GM18508 (cell line): ENCODE measurements at regions not wholly inside any gene's neighbourhood (a gene's known extent, or its start where the extent isn't known, plus 50 kb on each side); places are given as distances from the start of the nearest gene placed in this dataset.

ENCODE experiments used
- ATAC-seq: cut with Tn5 transposase; IDR thresholded peaks from one replicate; pipeline ENCODE4 v1.9.1; 2021; ENCODE audit warnings: moderate number of reproducible peaks; ENCODE audit not compliant: insufficient read depth, unreplicated experiment

DNA sequence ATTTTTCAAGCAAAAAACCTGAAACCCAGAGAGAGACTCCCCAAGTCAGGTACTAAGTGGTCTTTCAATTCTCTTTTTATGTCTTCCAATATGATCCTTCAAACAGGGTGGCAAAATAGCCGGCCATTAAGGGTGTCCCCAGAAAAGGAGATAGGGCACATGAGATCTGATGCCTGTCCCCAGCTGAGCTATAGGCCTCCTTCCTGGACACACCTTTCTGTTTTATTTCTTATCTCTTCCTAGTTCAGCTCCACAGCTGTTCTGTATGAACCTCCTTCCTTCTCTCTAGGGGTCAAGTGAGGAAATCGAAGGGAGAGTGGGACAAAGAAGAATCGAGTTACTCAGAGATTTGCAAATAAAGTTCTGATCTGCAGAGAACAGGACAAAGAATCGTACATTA lies 112.4 kb upstream of the ATP1A1 start:
- no peak for ATAC-seq

DNA sequence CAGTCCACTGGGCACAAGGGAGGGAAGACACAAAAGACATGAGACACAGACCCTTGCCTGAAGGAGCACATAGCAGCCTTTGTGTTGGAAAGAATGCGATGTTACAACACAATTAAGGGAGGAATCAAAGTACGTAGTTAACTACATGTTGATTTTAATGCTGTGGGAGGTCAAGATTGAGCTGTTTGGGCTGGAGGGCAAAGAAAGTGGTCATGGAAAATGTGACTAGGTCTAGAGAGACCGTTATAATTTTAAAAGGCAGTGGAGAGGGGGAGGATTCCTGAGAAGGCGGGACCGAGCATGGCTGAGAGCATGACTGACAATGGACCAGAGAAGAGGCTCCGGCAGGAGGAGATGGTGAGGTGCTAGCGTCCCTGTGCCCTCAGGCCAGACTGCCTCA lies 111.8 kb upstream of the ATP1A1 start:
- no peak for ATAC-seq

DNA sequence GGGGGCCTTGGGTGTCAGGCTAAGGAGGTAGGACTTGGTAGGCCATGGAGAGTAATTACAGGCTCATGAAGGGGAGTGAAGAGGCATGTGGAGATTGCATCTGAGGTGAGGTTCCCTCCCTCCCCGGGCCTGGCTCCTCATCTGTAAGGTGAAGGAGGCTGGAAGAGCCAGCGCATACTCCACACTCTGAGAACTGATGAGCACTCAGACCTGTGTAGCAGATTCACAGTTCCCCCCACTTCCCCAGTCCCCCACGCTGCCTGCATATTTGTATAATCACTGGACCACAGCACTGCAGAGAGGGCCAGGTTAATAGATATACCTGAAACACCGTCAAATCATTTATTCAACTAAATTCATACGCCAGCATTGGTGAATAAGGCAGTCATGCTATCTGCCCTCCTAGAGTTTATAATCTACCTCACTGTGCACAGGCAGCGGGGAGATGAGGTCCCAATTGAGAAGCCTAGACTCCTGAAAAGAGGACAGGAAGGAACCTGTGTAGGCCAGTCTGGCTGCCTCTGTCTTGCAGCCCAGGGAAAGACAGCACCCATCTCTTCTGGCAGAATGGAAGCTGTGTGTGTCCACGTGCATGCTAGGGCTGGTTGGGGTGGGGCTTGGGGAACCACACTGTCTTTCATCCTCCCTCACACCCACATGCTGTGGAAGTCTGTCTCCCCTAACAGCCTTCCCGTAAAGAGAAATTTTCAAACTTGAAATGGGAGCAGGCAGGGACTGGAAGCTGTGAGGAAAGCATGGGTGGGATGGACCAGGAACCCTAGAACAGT lies 110.6 kb upstream of the ATP1A1 start:
- ATAC-seq: no peak

DNA sequence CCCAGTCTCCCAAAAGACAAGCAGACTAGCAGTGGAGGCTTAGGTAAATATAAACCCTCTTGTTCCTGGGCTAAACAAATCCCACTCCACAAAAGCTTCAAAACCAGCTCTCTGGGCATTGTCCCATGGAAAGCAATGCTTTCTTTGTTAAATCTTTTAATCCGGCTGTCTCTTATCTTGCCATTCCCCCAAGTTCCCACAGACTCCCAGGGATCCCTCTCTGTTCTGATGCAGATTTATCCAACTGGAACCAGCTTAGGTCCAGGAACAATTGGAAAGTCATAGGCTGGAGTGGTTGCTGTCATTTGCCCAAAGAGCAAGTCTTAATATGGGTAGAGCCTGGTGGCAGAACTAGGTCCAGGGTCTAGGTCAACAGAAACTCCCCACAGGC lies 110.1 kb upstream of the ATP1A1 start:
- ATAC-seq: no peak

DNA sequence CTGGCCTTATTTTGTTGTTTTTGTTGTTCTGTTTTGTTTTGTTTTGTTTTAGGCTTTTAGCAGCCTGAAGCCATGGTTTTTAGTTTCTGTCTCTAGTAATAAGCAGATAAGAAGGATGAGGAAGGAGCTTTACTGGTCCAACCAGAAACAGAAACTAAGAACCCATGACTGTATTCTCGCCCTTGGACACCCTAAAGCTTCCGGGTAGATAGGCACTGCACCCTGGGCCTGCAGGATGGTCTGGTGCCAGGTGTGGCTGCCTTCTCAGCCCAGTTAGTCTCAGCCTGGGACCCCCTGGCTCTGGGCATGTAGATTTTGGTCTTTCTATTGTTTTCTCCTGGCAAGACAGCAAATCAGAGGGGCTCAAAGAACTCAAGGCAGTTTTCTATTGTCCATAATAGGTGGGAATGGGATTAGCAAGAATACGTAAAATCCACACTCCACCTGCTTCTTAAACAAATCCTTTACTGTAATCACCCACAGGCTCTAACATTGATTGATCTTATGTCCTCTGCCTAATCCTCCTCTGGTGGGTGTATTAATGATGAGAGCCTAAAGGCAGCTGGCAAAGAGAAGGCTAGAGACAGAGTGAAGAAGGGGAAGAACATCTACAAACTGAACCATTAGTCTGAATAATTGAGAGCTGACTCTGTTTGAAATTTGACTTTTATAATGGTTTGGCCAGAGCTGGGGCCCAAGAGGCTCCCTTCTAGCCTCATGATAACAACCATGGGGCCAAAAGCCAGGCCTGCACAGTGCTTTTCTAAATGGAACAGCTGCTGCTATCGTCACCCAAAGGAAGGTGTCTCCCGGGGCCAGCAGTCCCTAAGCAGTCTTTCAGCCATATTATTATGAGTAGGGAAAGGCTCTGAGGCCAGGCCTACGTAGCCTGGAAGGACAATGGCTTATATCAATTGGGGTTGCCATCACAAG lies 106.8 kb upstream of the ATP1A1 start:
- no peak for ATAC-seq

DNA sequence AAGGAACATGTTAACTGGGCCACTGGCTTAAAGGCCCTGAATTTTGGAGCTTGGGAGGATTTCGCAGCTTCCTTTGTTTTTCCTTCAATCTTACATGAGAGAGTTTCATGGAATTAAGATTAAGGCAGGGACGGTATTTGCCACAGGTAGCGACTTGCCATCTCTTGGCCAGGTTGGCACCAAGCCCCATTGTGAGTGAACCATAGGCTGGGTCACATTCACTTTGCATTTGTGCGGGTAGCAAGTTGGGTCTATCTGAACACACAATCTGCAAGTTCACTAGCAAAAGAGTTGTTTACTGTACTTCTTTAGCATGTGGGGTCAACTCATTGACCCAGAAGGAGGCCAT lies 106.2 kb upstream of the ATP1A1 start:
- ATAC-seq: no peak

DNA sequence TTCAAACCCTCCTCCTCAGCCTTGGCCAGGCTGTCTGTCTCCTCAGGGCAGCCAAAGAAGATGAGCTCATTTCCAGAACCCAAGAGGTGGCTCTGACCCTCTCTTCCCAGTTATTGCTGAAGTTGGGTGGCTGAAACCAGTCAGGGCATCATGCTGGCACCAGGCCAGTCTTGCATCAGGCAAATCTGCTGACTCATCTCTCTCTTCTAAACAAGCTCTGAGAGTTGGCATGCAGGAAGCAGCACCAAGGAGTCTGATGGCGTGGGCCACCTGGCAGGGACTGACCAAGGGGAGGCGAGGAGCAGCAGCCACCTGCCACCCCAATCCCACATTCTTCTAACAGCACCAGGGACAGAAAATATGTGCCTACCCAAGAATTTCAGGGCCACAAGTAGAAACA lies 104.8 kb upstream of the ATP1A1 start:
- no peak for ATAC-seq

DNA sequence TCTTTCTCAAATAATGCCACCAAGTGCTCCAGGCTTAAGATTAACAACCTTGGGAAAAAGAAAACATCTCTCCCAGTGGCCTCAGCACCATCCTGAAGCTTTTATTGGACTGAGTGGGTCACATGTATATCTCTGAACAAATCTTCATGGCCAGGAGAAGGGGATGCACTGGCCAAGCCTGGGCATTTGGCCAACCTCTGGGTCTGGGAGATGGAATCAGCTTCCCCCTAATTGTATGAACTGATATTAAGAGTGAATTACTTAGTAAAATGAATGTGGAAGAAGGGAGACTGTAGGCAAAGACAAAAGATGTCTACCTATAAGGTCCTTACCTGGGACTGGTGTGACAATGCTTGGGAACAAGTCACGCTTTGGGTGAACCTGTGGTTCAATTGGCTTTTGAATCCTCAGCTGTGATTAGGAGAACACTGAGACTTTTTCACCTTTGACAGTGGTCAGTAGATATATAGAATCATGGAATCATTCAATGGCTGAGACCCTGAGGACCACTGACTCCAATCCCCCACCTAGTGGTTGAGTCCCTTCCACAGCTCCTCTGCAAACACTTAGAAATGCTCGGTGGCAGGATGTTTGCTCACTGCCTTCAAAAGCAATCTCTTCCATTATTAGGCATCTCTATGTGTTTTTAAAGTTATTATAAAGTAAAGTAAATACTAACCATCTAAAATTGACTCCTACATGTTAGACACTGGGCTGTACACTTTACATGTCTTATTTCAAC lies 102.6 kb upstream of the ATP1A1 start:
- no peak for ATAC-seq

DNA sequence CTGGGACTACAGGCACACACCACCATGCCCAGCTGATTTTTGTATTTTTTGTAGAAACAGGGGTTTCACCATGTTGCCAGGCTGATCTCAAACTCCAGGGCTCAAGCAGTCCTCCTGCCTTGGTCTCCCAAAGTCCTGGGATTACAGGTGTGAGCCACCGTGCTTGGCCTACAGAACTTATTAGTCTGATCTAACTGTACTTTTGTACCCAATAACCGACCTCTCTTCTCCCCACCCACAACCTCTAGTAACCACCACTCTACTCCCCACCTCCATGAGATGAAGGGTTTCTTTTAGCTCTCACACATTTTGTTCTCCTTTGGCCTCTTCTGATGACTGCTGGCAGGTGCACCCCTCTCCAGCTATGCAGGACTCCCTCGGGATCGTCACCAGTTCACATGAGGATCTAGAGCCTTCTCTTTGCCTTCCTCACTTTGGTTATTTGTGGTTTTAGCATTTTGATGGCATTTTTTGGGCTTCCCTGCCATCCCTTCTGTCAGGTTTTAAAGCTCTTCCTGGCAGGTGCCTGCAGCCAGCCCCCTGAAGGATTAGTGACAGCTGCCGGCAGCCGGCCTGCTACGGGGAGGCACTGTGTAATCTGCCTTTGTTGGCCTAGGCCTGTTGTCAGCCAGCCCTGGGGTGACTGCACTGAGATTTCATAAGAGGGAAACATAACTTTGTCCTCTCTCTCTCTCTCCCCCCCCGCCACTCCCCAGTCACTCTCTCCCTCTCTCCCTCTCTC lies 99.8 kb upstream of the ATP1A1 start:
- ATAC-seq: no peak

DNA sequence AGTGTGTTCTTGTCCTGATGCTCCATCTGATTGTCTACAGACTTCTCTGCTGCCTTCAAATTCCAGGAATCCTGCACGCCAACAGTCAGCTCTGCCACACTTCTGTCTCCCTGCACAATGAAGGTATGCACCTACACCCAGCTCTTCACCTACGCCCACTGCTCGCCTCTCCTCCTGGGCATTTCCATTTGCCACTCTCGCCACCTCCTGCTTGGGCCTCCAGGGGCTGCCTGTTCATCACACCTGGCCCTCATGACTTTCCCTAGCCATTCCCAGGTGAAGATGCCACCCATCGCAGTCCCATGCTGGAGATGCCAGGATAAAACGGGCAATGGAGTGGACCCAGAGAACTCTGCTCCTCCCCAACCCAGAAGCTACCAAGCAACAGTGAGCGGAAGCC lies 96.5 kb upstream of the ATP1A1 start:
- no peak for ATAC-seq

DNA sequence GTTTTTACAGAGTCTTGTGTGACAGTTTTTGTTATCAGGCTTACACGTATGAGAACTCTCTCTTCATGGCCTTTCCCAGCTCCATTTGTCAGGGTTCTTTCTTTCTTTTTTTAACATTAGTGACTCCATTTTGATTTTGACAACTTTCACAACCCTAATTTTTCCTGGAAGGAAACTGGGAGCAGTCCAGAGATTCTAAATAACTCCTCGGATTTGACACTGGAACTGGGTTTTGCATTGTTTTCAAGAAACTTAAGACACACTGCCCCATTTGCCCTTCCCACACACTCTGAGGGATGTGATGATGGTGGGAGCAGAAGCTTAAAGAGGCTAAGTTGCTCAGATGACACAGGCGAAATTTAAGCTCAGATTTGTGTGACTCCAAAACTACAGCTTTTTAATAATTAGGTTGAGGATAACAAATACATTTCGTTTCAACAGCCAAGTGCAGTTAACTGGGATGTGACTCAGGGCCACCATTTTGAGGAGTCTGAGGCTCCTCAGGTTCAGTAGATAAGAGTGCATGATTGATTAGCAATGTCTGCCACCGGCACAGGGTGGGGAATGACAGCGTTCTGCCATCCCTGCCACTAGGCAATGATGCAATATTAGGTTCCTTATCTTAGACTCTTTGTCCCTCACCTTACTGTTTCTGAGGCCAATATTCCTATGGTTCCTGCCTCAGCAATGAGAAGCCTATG lies 95.1 kb upstream of the ATP1A1 start:
- no peak for ATAC-seq

DNA sequence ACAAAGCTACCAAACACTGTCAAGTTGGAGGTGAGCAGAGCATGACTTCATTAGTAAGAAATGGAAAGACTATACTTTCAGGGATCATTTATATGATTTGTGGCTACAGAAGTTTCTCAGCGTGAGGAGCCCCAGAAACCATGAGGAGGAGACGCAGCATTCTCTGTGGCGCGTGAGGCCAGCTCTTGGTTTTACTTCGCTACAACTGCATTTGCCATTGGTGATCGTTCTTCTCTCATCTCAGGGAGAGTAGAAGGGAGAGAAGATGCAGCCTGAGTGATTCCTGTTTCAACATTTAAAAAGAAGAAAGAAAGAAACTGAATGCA lies 94.5 kb upstream of the ATP1A1 start:
- no peak for ATAC-seq

DNA sequence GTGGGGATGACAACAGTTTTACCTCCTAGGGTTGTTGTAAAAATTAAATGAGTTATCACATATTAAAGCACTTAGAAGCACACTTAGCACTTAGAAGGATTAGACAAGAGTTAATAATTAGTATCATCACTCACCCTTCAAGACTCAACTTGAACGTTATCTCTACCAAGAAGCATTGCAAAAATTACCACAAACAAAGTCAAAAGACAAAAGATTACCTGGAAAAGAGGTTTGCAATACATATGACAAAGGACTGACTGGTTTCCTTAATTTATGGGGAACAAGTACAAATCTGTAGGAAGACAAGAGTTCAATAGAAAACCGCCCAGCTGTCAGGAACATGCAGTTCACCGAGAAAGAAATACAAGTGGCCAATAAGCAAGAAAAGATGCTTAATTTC lies 93.3 kb upstream of the ATP1A1 start:
- ATAC-seq: no peak

DNA sequence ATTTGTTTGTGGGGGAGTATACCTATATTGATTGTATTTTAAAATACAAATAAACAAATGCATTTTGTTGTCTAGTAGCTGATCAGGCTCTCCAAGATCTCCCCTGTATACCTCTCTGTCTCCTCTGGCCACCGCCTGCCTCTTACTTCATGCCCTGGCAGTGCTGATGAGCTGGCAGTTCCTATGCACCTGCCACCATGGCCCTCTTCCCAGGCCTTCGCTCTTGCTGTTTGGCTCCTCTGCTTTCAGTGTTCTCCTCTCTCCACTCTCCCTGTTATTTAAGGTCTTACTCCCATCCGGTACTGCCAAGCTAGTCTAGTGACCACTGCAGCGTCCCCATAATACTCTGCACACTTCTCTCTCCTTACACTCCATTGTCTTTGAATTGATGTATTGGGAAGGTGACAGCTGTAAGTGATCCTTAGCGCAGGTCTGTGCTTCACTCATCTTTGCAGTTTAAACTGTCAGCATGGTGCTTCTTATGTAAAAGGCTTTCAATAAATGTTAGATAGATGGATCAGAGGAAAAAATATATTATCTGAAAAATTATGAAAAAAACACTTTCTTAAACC lies 88.1 kb upstream of the ATP1A1 start:
- ATAC-seq: no peak

DNA sequence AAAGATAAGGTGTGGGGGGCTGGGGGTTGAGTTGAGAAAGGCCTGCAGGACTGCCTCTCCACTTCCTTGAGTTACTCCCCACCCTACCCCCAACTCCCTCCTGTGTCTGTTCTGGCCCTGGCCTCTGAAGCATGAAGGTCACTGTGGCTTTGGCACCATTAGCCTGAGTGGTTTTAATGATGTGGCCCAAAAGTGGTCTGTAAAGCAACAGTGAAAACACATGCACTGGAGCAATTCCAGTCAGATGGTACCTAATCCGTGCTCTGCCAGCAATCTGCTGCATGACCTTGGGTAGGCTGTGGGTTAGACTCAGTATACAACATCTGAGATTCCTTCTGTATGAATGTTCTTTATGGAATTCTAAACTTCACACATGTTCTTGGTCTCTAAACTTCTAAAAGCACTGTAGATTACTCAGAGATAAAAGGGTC lies 86.5 kb upstream of the ATP1A1 start:
- ATAC-seq: no peak

DNA sequence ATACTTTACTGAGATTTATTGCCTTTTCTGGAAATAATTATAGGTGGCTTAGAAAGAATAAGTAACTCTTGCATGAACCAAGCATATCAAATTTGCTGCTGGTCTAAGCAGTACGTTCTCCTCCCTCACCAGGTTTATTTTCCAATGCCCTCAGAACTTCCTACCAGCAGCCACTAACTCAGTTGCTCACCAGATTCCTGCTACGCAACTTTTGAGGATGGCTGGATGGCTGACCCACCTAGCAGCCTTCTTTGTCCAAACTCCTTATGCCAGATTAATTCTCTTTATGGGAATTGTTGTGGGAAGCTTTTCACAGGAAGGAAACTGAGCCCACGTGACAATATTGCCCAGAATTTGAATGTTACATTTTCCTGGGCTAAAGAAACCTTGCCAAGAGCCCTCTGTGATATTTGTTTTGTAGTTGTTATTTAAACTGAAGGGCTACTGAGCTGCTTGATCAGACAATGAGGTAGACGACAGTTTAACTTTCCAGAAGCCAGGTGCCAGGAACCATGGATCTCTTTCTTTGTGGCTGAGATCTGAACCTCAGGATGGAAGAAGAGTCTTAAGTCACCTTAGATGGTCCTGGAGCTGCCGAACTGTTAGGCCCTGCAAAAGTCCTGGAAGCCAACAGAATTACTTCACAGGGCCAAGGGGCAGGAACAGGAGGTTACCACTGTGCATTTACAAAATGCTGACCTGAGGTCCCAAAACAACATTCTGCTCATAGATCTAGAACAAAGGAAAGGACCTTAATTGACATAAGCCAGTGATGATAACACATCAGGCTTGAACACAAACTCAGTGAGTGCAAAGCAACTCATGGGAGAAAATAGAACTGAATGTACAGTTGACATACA lies 85.5 kb upstream of the ATP1A1 start:
- no peak for ATAC-seq

DNA sequence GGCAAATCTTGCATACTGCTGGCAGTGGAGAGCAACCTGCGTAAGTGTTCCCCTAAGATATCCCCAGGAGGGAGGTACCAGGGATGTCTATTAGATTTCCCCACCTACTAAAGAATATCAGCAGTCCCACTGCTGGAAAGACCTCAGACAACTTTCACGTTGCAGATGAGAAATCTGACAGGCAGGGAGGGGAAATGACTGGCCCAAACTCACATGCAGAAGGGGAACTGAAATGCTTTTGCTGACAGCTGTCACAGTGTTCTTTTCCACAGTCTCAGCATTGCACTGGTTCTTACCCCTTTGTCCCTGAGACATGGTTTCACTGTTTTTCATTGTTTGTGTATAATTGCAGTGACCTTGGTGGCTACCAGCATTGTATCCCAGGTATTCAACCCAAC lies 84.8 kb upstream of the ATP1A1 start:
- peak; percentile 57 for ATAC-seq

DNA sequence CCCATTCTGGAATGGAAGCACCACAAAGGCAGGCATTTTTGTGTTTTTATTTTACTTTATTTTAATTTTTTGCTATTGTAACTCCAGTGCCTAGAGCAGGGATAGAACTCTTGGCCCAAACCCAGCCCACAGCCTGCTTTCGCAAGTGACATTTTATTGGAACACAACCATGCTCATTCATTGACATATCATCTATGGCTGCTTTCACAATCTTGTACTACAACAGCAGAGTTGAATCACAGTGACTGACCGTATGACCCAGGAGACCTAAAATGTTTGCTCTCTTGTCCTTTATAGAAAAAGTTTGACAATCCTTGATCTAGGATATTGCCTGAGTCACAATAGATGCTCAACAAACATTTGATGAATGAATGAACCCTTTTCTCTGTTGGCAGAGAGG lies 83.9 kb upstream of the ATP1A1 start:
- ATAC-seq: no peak
